IMR-90 (cell line): ENCODE measurements at regions not wholly inside any gene's neighbourhood (a gene's known extent, or its start where the extent isn't known, plus 50 kb on each side); places are given as distances from the start of the nearest gene placed in this dataset.

Experiments used
- ATAC-seq: fragments of 200-7000 bp; cut with Tn5 transposase; 2 replicates; pipeline ENCODE4 v1.9.1; 2020; ENCODE audit warnings: low read depth, mild to moderate bottlenecking, moderate library complexity
- BruUV-seq: library from RNA; stranded (reverse); fragments of 400-500 nt; replicated peaks from 2 replicates; lab custom pipeline; 2021; lab: Mats Ljungman, UMichigan
- CTCF ChIA-PET: fragments of 300-600 bp; formaldehyde crosslinking; extraction: SDS; loops from one replicate; lab custom pipeline; 2021; ENCODE audit warnings: antibody characterized with exemption; lab: Yijun Ruan, JAX
- POLR2A ChIA-PET: fragments of 300-600 bp; sonication (Branson Sonifier 250); formaldehyde crosslinking; loops from one replicate; lab custom pipeline; 2022; ENCODE audit warnings: antibody characterized with exemption; ENCODE audit not compliant: unreplicated experiment; lab: Charles Lee
- DNase-seq: peaks from one replicate; pipeline ENCODE4 v3.0.0; 2013
- H2AFZ ChIP-seq: replicated peaks from 2 replicates; pipeline ENCODE3; 2013; ENCODE audit warnings: low read length, mild to moderate bottlenecking; ENCODE audit not compliant: poor library complexity
- H2AK5ac ChIP-seq: 2 replicates; pipeline ENCODE4 v1.6.1; 2013; ENCODE audit warnings: low read depth, low read length, inconsistent platforms
- H2AK9ac ChIP-seq: replicated peaks from 2 replicates; pipeline ENCODE3; 2013; ENCODE audit warnings: mild to moderate bottlenecking, low read depth, low read length, moderate library complexity; ENCODE audit not compliant: poor library complexity
- H2BK120ac ChIP-seq: 2 replicates; pipeline ENCODE4 v1.6.1; 2013; ENCODE audit warnings: low read depth, low read length, inconsistent platforms
- H2BK15ac ChIP-seq: 3 replicates; pipeline ENCODE4 v1.6.1; 2013; ENCODE audit warnings: low read depth, low read length, inconsistent platforms
- H2BK20ac ChIP-seq: 2 replicates; pipeline ENCODE4 v1.6.1; 2013; ENCODE audit warnings: low read depth, mild to moderate bottlenecking, inconsistent platforms, low read length, moderate library complexity
- H2BK5ac ChIP-seq: 2 replicates; pipeline ENCODE4 v1.6.1; 2013; ENCODE audit warnings: mild to moderate bottlenecking, low read depth, low read length, inconsistent platforms; ENCODE audit not compliant: poor library complexity, severe bottlenecking
- H3K14ac ChIP-seq: replicated peaks from 2 replicates; pipeline ENCODE4 v1.6.1; 2013; ENCODE audit warnings: low read depth, low read length, inconsistent platforms
- H3K18ac ChIP-seq: 2 replicates; pipeline ENCODE4 v1.6.1; 2013; ENCODE audit warnings: low read depth, low read length, control low read depth
- H3K23ac ChIP-seq: 2 replicates; pipeline ENCODE4 v1.6.1; 2013; ENCODE audit warnings: low read depth, low read length, inconsistent platforms
- H3K27ac ChIP-seq: 2 replicates; pipeline ENCODE4 v1.5.1; 2013; ENCODE audit warnings: mild to moderate bottlenecking, control low read depth, low read length; ENCODE audit not compliant: insufficient read depth
- H3K27me3 ChIP-seq: 2 replicates; pipeline ENCODE4 v1.6.1; 2013; ENCODE audit warnings: low read length; ENCODE audit not compliant: control insufficient read depth, insufficient read depth
- H3K36me3 ChIP-seq: 2 replicates; pipeline ENCODE4 v1.6.1; 2013; ENCODE audit warnings: low read length, mixed read lengths; ENCODE audit not compliant: control insufficient read depth, insufficient read depth
- H3K4ac ChIP-seq: 2 replicates; pipeline ENCODE4 v1.6.1; 2013; ENCODE audit warnings: low read depth, low read length, inconsistent platforms
- H3K4me1 ChIP-seq: 2 replicates; pipeline ENCODE4 v1.6.1; 2013; ENCODE audit warnings: low read length, mixed read lengths; ENCODE audit not compliant: control insufficient read depth, insufficient read depth
- H3K4me2 ChIP-seq: 2 replicates; pipeline ENCODE4 v1.6.1; 2013; ENCODE audit warnings: low read depth, mild to moderate bottlenecking, control low read depth, low read length, moderate library complexity
- H3K4me3 ChIP-seq: 2 replicates; pipeline ENCODE4 v1.5.1; 2013; ENCODE audit warnings: low read depth, mild to moderate bottlenecking, control low read depth, low read length, moderate library complexity; ENCODE audit not compliant: insufficient read depth
- H3K56ac ChIP-seq: 2 replicates; pipeline ENCODE4 v1.6.1; 2013; ENCODE audit warnings: low read length, inconsistent platforms; ENCODE audit not compliant: insufficient read depth; ENCODE audit errors: extremely low read depth
- H3K79me1 ChIP-seq, 2 experiments: 2 replicates each; pipeline ENCODE4 v1.6.1; 2013; ENCODE audit warnings: low read length in 2 of 2, inconsistent platforms in 1 of 2, low read depth in 1 of 2
- H3K9ac ChIP-seq: 2 replicates; pipeline ENCODE4 v1.6.1; 2013; ENCODE audit warnings: low read depth, low read length, control low read depth
- H3K9me1 ChIP-seq: 2 replicates; pipeline ENCODE4 v1.6.1; 2013; ENCODE audit warnings: low read length, inconsistent platforms; ENCODE audit not compliant: insufficient read depth
- H3K9me3 ChIP-seq: 2 replicates; pipeline ENCODE4 v1.6.1; 2013; ENCODE audit warnings: low read length; ENCODE audit not compliant: control insufficient read depth, insufficient read depth
- H4K20me1 ChIP-seq: 2 replicates; pipeline ENCODE4 v1.6.1; 2013; ENCODE audit warnings: low read length, inconsistent platforms; ENCODE audit not compliant: insufficient read depth
- H4K5ac ChIP-seq: 2 replicates; pipeline ENCODE4 v1.6.1; 2013; ENCODE audit warnings: mild to moderate bottlenecking, low read depth, low read length, control low read depth
- H4K8ac ChIP-seq, 2 experiments: 2 replicates each; pipeline ENCODE4 v1.6.1; 2013; ENCODE audit warnings: low read depth in 2 of 2, low read length in 2 of 2, control low read depth in 1 of 2, inconsistent platforms in 1 of 2
- H4K91ac ChIP-seq: 2 replicates; pipeline ENCODE4 v1.6.1; 2013; ENCODE audit warnings: low read depth, low read length, inconsistent platforms; ENCODE audit not compliant: insufficient read depth
- CHD1 ChIP-seq: IDR thresholded peaks from 2 replicates; pipeline ENCODE4 v1.6.1; 2012; ENCODE audit warnings: low read depth, low read length, improper control_type of control experiment
- MXI1 ChIP-seq: IDR thresholded peaks from 2 replicates; pipeline ENCODE4 v1.6.1; 2012; ENCODE audit warnings: low read depth, mild to moderate bottlenecking, low read length, moderate library complexity, borderline replicate concordance
- RAD21 ChIP-seq: IDR thresholded peaks from 2 replicates; pipeline ENCODE4 v1.6.1; 2012; ENCODE audit warnings: low read length, improper control_type of control experiment
- RCOR1 ChIP-seq: IDR thresholded peaks from 2 replicates; pipeline ENCODE4 v1.6.1; 2012; ENCODE audit warnings: mild to moderate bottlenecking, low read length, improper control_type of control experiment; ENCODE audit not compliant: insufficient replicate concordance
- RFX5 ChIP-seq: IDR thresholded peaks from 2 replicates; pipeline ENCODE4 v1.8.0; 2012; ENCODE audit warnings: low read depth, mild to moderate bottlenecking, low read length, moderate library complexity
- SMC3 ChIP-seq: fragments of 150-350 bp; IDR thresholded peaks from 2 replicates; pipeline ENCODE4 v1.6.1; 2016; ENCODE audit warnings: low read depth, mild to moderate bottlenecking, antibody characterized with exemption, low read length, moderate library complexity
- WGBS, 2 experiments: methylation state at CpG; one replicate each; pipeline versions ENCODE4 v1.1.5 to v1.1.7; 2013; ENCODE audit warnings: missing lambda C conversion rate in 2 of 2; ENCODE audit not compliant: insufficient read length in 1 of 2; ENCODE audit errors: extremely low coverage in 2 of 2; 5-methylcytosine and 5-hydroxymethylcytosine counted together
- dilution Hi-C: fragments of 300-500 bp; cut with HindIII; formaldehyde crosslinking; loops from one replicate; pipeline ENCODE4 v1.14.3; 2018; ENCODE audit warnings: low sequenced_read_pairs; ENCODE audit not compliant: unreplicated experiment
- in situ Hi-C: fragments of 300-500 bp; cut with MboI; formaldehyde crosslinking; loops from 3 replicates; pipeline ENCODE4 v1.14.3; 2019; ENCODE audit warnings: low sequenced_read_pairs, inconsistent platforms, mixed read lengths
- intact Hi-C: fragments of 100-400 bp; cut with micrococcal nuclease; formaldehyde crosslinking; loops from 2 replicates; pipeline ENCODE4 v1.10.0; 2022
- TF ChIP-seq, protein P1 (sequence below): fragments of 150-350 bp; IDR thresholded peaks from 2 replicates; pipeline ENCODE4 v1.6.1; 2017; ENCODE audit warnings: mild to moderate bottlenecking, antibody characterized with exemption, low read length, low read depth
- TF ChIP-seq, protein P2 (sequence below): conservative IDR thresholded peaks from 2 replicates; pipeline ENCODE4 v1.5.1; 2012; ENCODE audit warnings: mild to moderate bottlenecking, low read depth, low read length, improper control_type of control experiment

DNA sequence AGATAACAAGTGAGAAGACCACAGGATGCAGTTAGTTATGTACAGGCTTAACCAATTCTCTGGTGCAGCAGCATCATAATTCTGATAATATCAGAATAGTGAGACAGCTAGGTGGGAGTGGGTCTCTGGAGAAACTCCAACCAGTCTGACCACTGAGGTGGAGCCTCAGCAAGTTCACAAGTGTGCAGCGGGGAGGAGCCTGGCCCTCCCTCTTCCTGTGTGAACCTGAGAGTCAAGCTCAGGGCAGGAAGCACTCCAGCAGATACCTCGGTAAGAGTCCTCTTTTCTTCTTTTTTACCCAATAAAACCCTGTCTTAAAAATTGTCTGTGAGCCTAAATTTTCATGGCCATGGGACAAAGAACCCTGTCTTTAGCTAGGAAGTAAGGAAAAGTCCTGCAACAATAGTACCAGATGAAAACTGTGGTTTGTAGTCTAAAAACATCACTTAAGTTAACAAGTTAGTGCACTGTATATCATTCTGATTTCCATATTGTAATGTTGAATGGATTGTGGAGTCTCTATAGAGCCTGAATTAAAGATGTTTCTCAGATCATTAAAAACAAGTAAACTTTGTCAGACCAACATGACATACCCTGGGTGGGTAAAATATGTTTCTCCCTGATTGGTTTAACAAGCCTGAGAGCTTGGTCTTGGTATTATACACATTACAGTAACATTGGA lies 370.8 kb downstream of the TMEM182 start:
- no peaks in the 10 kb centered on the region for H3K9me1 ChIP-seq
- no peak overlapping the region for H3K4me2 ChIP-seq
- H2BK120ac ChIP-seq, result no peak overlapping the region
- no peak overlapping the region for H2AFZ ChIP-seq
- no peak overlapping the region for H4K91ac ChIP-seq
- no peak overlapping the region for H4K5ac ChIP-seq
- H3K9ac ChIP-seq, result no peak overlapping the region
- no peaks in the 10 kb centered on the region for H3K27me3 ChIP-seq
- no peak overlapping the region for H2BK15ac ChIP-seq
- H4K20me1 ChIP-seq, result no peaks in the 10 kb centered on the region
- H3K4ac ChIP-seq, result no peak overlapping the region
- H4K8ac ChIP-seq, result no peak overlapping the region
- H3K79me1 ChIP-seq, result no peaks in the 10 kb centered on the region
- H2AK5ac ChIP-seq, result no peak overlapping the region
- H3K56ac ChIP-seq, result no peak overlapping the region
- no CpG with 5 or more reads among the region's 2 CpGs for WGBS, 2 experiments
- intact Hi-C loops (no loop called here), dilution Hi-C loops (no loop called here), in situ Hi-C loops (no loop called here)
- ChIA-PET CTCF (interaction anchor here (0.6 kb wide), 1 partner anchor 1241 kb away, joined by 3 read pairs; no protein-coding TSS in a partner anchor), POLR2A (no interaction called here)
- no peak overlapping the region for H3K14ac ChIP-seq
- peaks cover 6% of the 10 kb centered on the region; the same call in 1 of the 2 replicates for H3K9me3 ChIP-seq
- H2BK5ac ChIP-seq, result no peak overlapping the region
- DNase-seq, result no peak
- ATAC-seq, result no peak
- H3K27ac ChIP-seq, result no peak overlapping the region
- H3K18ac ChIP-seq, result no peak overlapping the region
- H3K4me1 ChIP-seq, result no peaks in the 10 kb centered on the region
- no peak overlapping the region for H2BK20ac ChIP-seq
- TF ChIP-seq MXI1 (no peak), SMC3 (no peak), RFX5 (no peak), RCOR1 (no peak), CHD1 (no peak), RAD21 (no peak)
- TF ChIP-seq, protein P1, sequence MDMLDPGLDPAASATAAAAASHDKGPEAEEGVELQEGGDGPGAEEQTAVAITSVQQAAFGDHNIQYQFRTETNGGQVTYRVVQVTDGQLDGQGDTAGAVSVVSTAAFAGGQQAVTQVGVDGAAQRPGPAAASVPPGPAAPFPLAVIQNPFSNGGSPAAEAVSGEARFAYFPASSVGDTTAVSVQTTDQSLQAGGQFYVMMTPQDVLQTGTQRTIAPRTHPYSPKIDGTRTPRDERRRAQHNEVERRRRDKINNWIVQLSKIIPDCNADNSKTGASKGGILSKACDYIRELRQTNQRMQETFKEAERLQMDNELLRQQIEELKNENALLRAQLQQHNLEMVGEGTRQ, result no peak
- TF ChIP-seq, protein P2, sequence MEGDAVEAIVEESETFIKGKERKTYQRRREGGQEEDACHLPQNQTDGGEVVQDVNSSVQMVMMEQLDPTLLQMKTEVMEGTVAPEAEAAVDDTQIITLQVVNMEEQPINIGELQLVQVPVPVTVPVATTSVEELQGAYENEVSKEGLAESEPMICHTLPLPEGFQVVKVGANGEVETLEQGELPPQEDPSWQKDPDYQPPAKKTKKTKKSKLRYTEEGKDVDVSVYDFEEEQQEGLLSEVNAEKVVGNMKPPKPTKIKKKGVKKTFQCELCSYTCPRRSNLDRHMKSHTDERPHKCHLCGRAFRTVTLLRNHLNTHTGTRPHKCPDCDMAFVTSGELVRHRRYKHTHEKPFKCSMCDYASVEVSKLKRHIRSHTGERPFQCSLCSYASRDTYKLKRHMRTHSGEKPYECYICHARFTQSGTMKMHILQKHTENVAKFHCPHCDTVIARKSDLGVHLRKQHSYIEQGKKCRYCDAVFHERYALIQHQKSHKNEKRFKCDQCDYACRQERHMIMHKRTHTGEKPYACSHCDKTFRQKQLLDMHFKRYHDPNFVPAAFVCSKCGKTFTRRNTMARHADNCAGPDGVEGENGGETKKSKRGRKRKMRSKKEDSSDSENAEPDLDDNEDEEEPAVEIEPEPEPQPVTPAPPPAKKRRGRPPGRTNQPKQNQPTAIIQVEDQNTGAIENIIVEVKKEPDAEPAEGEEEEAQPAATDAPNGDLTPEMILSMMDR, result no peak
- H3K36me3 ChIP-seq, result no peaks in the 10 kb centered on the region
- no peak overlapping the region for H3K23ac ChIP-seq
- no TSS peak for BruUV-seq
- no peak overlapping the region for H3K4me3 ChIP-seq
- no peak overlapping the region for H2AK9ac ChIP-seq
